HFFc6 (cell line): ENCODE measurements at regions not wholly inside any gene's neighbourhood (a gene's known extent, or its start where the extent isn't known, plus 50 kb on each side); places are given as distances from the start of the nearest gene placed in this dataset.

Experiments used
- DNase-seq: peaks from one replicate; pipeline ENCODE4 v3.0.0-alpha.2; 2018
- H3K27ac Mint-ChIP-seq: 2 replicates; pipeline ENCODE4 v1.8.0; 2020; ENCODE audit warnings: mild to moderate bottlenecking, mixed read lengths
- H3K27me3 Mint-ChIP-seq: 2 replicates; pipeline ENCODE4 v1.8.0; 2021; ENCODE audit warnings: mild to moderate bottlenecking, moderate library complexity, mixed read lengths; ENCODE audit not compliant: insufficient read depth
- H3K36me3 Mint-ChIP-seq: 2 replicates; pipeline ENCODE4 v1.8.0; 2021; ENCODE audit warnings: low read depth, mixed read lengths
- H3K4me1 Mint-ChIP-seq: 2 replicates; pipeline ENCODE4 v1.8.0; 2020; ENCODE audit warnings: low read depth, mixed read lengths
- H3K4me3 Mint-ChIP-seq: 2 replicates; pipeline ENCODE4 v1.8.0; 2020; ENCODE audit warnings: mild to moderate bottlenecking, moderate library complexity, mixed read lengths
- H3K9me3 Mint-ChIP-seq: 2 replicates; pipeline ENCODE4 v1.8.0; 2020; ENCODE audit warnings: mild to moderate bottlenecking, mixed read lengths
- TF ChIP-seq, protein P1 (sequence below): fragments of 200-600 bp; sonication (generic); IDR thresholded peaks from 2 replicates; pipeline ENCODE4 v1.5.0; 2021; ENCODE audit warnings: antibody characterized with exemption, mild to moderate bottlenecking

DNA sequence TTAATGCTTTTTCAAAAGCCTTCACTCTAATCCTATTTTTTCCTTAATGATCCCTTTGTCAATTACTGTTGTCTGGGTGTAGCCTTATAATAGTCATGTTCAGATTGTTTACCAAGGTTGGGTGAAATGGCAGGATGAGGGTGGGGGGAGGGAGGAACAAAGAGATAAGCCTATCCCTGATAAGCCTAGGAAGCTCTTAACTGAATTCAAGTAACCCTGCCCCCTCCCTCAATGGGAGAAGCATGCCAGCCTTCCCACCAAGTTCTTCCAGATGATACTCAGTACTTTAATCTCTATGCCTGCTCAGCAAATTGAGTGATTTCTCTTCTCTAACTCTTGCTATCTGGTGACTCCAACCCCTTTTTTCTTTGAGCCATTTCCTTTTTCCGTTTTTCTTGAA lies 180.3 kb upstream of the ETAA1 start:
- Mint-ChIP-seq H3K36me3 (peaks cover 4% of the 10 kb centered on the region; the same call in 1 of the 2 replicates), H3K27me3 (no peaks in the 10 kb centered on the region; the same call in 1 of the 2 replicates), H3K9me3 (0 out of 2 replicates have a peak, but pooled peaks cover 3% of the 10 kb centered on the region), H3K27ac (no peak overlapping the region), H3K4me3 (no peak overlapping the region), H3K4me1 (peaks cover 16% of the 10 kb centered on the region)
- no peak for DNase-seq
- TF ChIP-seq, protein P1, sequence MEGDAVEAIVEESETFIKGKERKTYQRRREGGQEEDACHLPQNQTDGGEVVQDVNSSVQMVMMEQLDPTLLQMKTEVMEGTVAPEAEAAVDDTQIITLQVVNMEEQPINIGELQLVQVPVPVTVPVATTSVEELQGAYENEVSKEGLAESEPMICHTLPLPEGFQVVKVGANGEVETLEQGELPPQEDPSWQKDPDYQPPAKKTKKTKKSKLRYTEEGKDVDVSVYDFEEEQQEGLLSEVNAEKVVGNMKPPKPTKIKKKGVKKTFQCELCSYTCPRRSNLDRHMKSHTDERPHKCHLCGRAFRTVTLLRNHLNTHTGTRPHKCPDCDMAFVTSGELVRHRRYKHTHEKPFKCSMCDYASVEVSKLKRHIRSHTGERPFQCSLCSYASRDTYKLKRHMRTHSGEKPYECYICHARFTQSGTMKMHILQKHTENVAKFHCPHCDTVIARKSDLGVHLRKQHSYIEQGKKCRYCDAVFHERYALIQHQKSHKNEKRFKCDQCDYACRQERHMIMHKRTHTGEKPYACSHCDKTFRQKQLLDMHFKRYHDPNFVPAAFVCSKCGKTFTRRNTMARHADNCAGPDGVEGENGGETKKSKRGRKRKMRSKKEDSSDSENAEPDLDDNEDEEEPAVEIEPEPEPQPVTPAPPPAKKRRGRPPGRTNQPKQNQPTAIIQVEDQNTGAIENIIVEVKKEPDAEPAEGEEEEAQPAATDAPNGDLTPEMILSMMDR = no peak

DNA sequence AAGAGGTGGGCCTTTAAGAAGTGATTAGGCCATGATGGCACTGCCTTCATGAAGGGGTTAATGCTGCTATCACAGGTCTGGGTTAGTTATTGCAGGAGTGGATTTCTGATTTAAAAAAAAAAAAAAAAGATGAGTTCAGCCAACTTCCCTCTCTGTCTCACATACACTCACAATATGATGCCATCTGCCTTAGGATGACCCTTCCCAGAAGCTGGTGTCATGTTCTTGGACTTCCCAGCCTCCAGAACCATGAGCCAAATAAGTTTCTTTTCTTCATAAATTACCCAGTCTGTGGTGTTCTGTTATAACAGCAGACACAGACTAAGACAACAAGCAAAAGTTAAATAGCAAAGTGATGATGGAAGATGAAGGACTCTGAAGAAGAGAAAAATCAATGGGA lies 179.7 kb upstream of the ETAA1 start:
- TF ChIP-seq, protein P1 = no peak
- H3K9me3 Mint-ChIP-seq = 0 out of 2 replicates have a peak, but pooled peaks cover 3% of the 10 kb centered on the region
- peaks cover 4% of the 10 kb centered on the region; the same call in 1 of the 2 replicates for H3K36me3 Mint-ChIP-seq
- DNase-seq = no peak
- peaks cover 16% of the 10 kb centered on the region for H3K4me1 Mint-ChIP-seq
- no peaks in the 10 kb centered on the region; the same call in 1 of the 2 replicates for H3K27me3 Mint-ChIP-seq
- H3K27ac Mint-ChIP-seq = no peak overlapping the region
- H3K4me3 Mint-ChIP-seq = no peak overlapping the region

DNA sequence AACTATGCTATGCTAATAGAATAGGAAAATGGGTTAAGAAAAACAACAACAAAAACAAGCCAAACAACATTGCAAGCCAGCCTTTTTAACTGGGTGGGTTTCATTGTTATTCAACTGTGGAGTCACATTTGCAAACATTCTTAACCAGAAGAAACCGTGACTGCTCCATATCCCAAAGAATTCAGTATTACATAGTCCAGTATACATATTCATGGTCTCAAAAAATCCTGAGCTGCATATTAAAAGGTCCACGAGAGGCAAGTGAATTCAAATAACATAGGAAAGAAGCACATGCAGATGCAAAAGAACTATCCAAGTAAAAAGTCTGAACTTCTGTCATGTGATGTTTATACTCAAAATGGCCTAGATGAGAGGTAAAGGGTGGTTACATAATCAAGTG lies 179.1 kb upstream of the ETAA1 start:
- H3K4me3 Mint-ChIP-seq = no peak overlapping the region
- peaks cover 4% of the 10 kb centered on the region; the same call in 1 of the 2 replicates for H3K36me3 Mint-ChIP-seq
- 0 out of 2 replicates have a peak, but pooled peaks cover 3% of the 10 kb centered on the region for H3K9me3 Mint-ChIP-seq
- peaks cover 16% of the 10 kb centered on the region for H3K4me1 Mint-ChIP-seq
- H3K27me3 Mint-ChIP-seq = no peaks in the 10 kb centered on the region; the same call in 1 of the 2 replicates
- TF ChIP-seq, protein P1 = no peak
- no peak for DNase-seq
- H3K27ac Mint-ChIP-seq = no peak overlapping the region

DNA sequence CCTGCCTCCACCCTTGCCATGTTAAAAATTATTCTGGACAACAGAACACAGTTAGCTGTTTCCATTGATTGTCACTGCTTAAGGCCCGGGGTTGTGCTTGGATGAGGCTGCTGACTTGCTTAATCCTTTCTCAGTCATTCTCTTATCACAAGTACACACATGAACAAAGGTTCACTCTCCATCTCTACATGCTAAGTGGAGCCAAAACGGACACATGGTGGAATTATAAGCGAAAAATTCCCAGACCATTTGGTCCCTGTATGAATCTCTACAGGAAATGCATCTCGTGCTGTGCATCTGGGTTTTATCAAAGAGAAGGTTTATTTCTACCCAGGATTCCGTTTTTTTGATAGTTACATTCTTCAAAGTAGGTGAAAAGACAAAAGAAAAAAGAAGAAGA lies 177.5 kb upstream of the ETAA1 start:
- Mint-ChIP-seq H3K27me3 (no peaks in the 10 kb centered on the region; the same call in 1 of the 2 replicates), H3K4me1 (peaks cover 16% of the 10 kb centered on the region), H3K36me3 (peaks cover 4% of the 10 kb centered on the region; the same call in 1 of the 2 replicates), H3K4me3 (no peak overlapping the region), H3K9me3 (0 out of 2 replicates have a peak, but pooled peaks cover 3% of the 10 kb centered on the region), H3K27ac (no peak overlapping the region)
- TF ChIP-seq, protein P1 = no peak
- DNase-seq = no peak

DNA sequence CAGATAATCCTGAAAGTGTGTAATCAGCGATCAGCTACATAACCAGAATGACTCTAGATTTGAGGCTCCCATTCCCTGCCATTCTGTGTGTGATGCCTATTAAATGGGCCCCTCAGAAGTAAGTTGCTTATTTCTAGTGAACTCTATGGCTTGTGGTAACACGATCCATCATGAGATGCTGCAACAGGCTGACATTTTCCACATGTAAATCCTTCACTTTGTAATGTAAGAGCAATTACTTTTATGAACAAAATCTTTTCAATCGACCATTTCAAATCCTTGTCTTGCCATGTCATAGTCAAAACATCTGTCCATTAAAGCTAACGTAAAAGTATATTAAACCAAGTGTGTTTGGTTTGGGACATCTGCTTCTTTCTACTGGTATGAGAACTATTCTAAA lies 175.9 kb upstream of the ETAA1 start:
- no peak overlapping the region for H3K4me3 Mint-ChIP-seq
- H3K36me3 Mint-ChIP-seq = peaks cover 4% of the 10 kb centered on the region; the same call in 1 of the 2 replicates
- 0 out of 2 replicates have a peak, but pooled peaks cover 3% of the 10 kb centered on the region for H3K9me3 Mint-ChIP-seq
- DNase-seq = no peak
- H3K4me1 Mint-ChIP-seq = peaks cover 6% of the 10 kb centered on the region
- no peak overlapping the region for H3K27ac Mint-ChIP-seq
- H3K27me3 Mint-ChIP-seq = no peaks in the 10 kb centered on the region; the same call in 1 of the 2 replicates
- TF ChIP-seq, protein P1 = no peak
